B cell (primary cell): ENCODE measurements at regions not wholly inside any gene's neighbourhood (a gene's known extent, or its start where the extent isn't known, plus 50 kb on each side); places are given as distances from the start of the nearest gene placed in this dataset.

Experiments used
- EZH2 ChIP-seq: IDR thresholded peaks from 2 replicates; pipeline ENCODE4 v1.6.1; 2012; ENCODE audit warnings: borderline replicate concordance, low read depth, mild to moderate bottlenecking, moderate library complexity, low read length; ENCODE audit not compliant: insufficient read depth, poor library complexity, severe bottlenecking
- TF ChIP-seq, protein P1 (sequence below): fragments of 200-600 bp; IDR thresholded peaks from one replicate; pipeline ENCODE4 v1.8.0; 2022; ENCODE audit warnings: antibody characterized with exemption, mild to moderate bottlenecking

DNA sequence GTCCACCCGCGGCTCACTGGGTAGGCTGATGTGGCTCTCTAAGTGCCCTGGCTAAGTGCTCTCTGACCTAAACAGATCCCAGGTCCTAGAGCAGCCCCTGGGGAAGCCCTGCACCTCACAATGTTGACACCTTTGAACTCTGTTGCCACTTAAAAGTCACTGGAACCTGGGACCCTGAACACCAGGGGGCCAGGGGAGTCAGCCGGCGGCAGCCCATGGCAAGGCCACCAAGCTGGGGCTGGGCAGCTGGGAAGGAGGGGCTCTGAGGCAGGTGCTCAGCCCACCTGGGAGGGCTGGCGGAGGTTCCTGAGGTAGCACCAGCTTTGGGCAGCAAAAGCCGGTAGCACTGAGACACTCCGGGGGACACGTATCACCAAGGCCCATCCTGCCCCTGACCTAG lies 129.0 kb downstream of the CHSY1 start:
- TF ChIP-seq, protein P1, sequence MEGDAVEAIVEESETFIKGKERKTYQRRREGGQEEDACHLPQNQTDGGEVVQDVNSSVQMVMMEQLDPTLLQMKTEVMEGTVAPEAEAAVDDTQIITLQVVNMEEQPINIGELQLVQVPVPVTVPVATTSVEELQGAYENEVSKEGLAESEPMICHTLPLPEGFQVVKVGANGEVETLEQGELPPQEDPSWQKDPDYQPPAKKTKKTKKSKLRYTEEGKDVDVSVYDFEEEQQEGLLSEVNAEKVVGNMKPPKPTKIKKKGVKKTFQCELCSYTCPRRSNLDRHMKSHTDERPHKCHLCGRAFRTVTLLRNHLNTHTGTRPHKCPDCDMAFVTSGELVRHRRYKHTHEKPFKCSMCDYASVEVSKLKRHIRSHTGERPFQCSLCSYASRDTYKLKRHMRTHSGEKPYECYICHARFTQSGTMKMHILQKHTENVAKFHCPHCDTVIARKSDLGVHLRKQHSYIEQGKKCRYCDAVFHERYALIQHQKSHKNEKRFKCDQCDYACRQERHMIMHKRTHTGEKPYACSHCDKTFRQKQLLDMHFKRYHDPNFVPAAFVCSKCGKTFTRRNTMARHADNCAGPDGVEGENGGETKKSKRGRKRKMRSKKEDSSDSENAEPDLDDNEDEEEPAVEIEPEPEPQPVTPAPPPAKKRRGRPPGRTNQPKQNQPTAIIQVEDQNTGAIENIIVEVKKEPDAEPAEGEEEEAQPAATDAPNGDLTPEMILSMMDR: no peak
- no peak for TF ChIP-seq EZH2
